RWPE2 (cell line): ENCODE measurements at regions not wholly inside any gene's neighbourhood (a gene's known extent, or its start where the extent isn't known, plus 50 kb on each side); places are given as distances from the start of the nearest gene placed in this dataset.

ENCODE experiments used
- ATAC-seq: fragments of 200-7000 bp; cut with Tn5 transposase; 3 replicates; pipeline ENCODE4 v1.9.1; 2021; ENCODE audit warnings: low read depth
- DNase-seq: peaks from one replicate; pipeline ENCODE4 v3.0.0-alpha.2; 2020; ENCODE audit warnings: low spot score
- H3K27ac ChIP-seq: fragments of 450-650 bp; 2 replicates; pipeline ENCODE4 v1.5.1; 2017; ENCODE audit warnings: mild to moderate bottlenecking; ENCODE audit not compliant: poor library complexity, severe bottlenecking
- H3K27me3 ChIP-seq: fragments of 250-450 bp; sonication (Bioruptor Pico); 2 replicates; pipeline ENCODE4 v1.5.1; 2021; ENCODE audit warnings: mild to moderate bottlenecking, moderate library complexity; ENCODE audit not compliant: insufficient read depth, poor library complexity, severe bottlenecking
- H3K36me3 ChIP-seq: fragments of 250-450 bp; sonication (Bioruptor Pico); 2 replicates; pipeline ENCODE4 v1.5.1; 2020; ENCODE audit warnings: low read depth, mild to moderate bottlenecking, moderate library complexity
- H3K4me1 ChIP-seq: fragments of 250-450 bp; sonication (Bioruptor Pico); 2 replicates; pipeline ENCODE4 v1.5.1; 2021; ENCODE audit warnings: mild to moderate bottlenecking, moderate library complexity; ENCODE audit not compliant: insufficient read depth, poor library complexity, severe bottlenecking
- H3K4me3 ChIP-seq: fragments of 250-450 bp; sonication (Bioruptor Pico); 2 replicates; pipeline ENCODE4 v1.5.1; 2021; ENCODE audit warnings: mild to moderate bottlenecking, moderate library complexity; ENCODE audit not compliant: severe bottlenecking
- H3K9me3 ChIP-seq: fragments of 250-450 bp; sonication (Bioruptor Pico); 2 replicates; pipeline ENCODE4 v1.5.1; 2021; ENCODE audit warnings: mild to moderate bottlenecking, moderate library complexity; ENCODE audit not compliant: severe bottlenecking
- CTCF ChIP-seq: fragments of 450-650 bp; IDR thresholded peaks from one replicate; pipeline ENCODE4 v1.5.1; 2017; ENCODE audit warnings: mild to moderate bottlenecking, moderate library complexity; ENCODE audit not compliant: poor library complexity, severe bottlenecking

GRCh38 chr7:97390915-97391593, 273.6 kb downstream of the SDHAF3 start:
- no peaks in the 10 kb centered on the region for H3K4me1 ChIP-seq
- H3K27ac ChIP-seq: no peak overlapping the region
- ATAC-seq (peak; percentile 50; the same call in 1 of the 3 replicates), DNase-seq (no peak)
- TF ChIP-seq CTCF: no peak
- no peaks in the 10 kb centered on the region for H3K36me3 ChIP-seq
- H3K4me3 ChIP-seq: no peak overlapping the region
- H3K9me3 ChIP-seq: no peaks in the 10 kb centered on the region
- H3K27me3 ChIP-seq: peaks cover 2% of the 10 kb centered on the region

GRCh38 chr7:97401398-97401797, 283.9 kb downstream of the SDHAF3 start:
- Histone ChIP-seq H3K4me3 (no peak overlapping the region), H3K9me3 (no peaks in the 10 kb centered on the region), H3K36me3 (no peaks in the 10 kb centered on the region), H3K4me1 (no peaks in the 10 kb centered on the region), H3K27ac (no peak overlapping the region), H3K27me3 (peaks cover 10% of the 10 kb centered on the region)
- ATAC-seq (no peak), DNase-seq (no peak)
- no peak for TF ChIP-seq CTCF

- ATAC-seq (no peak), DNase-seq (no peak)
- Histone ChIP-seq H3K36me3 (no peaks in the 10 kb centered on the region), H3K4me1 (no peaks in the 10 kb centered on the region), H3K27me3 (peaks cover 15% of the 10 kb centered on the region), H3K27ac (no peak overlapping the region), H3K4me3 (no peak overlapping the region), H3K9me3 (no peaks in the 10 kb centered on the region)
- TF ChIP-seq CTCF: no peak
These were observed 288.3 kb downstream of the SDHAF3 start for GRCh38 chr7:97405835-97406234.

GRCh38 chr7:97407106-97407505, 289.6 kb downstream of the SDHAF3 start:
- no peak for TF ChIP-seq CTCF
- H3K4me1 ChIP-seq: no peaks in the 10 kb centered on the region
- no peaks in the 10 kb centered on the region for H3K36me3 ChIP-seq
- no peak for ATAC-seq
- no peak for DNase-seq
- H3K27ac ChIP-seq: no peak overlapping the region
- no peak overlapping the region for H3K4me3 ChIP-seq
- H3K27me3 ChIP-seq: peaks cover 15% of the 10 kb centered on the region
- no peaks in the 10 kb centered on the region for H3K9me3 ChIP-seq

- ATAC-seq: no peak
- Histone ChIP-seq H3K9me3 (no peaks in the 10 kb centered on the region), H3K36me3 (no peaks in the 10 kb centered on the region), H3K27me3 (peaks cover 15% of the 10 kb centered on the region), H3K4me3 (no peak overlapping the region), H3K27ac (no peak overlapping the region), H3K4me1 (no peaks in the 10 kb centered on the region)
- no peak for TF ChIP-seq CTCF
- DNase-seq: no peak
These were observed 291.8 kb downstream of the SDHAF3 start for GRCh38 chr7:97409346-97409745.
